ENCODE measurements at regions not wholly inside any gene's neighbourhood (a gene's known extent, or its start where the extent isn't known, plus 50 kb on each side); places are given as distances from the start of the nearest gene placed in this dataset.
"Not testable (repeated sequence)": the region's sequence is repeated elsewhere in the genome, so short reads cannot be mapped to it uniquely, and the experiment has no call there.

DNA sequence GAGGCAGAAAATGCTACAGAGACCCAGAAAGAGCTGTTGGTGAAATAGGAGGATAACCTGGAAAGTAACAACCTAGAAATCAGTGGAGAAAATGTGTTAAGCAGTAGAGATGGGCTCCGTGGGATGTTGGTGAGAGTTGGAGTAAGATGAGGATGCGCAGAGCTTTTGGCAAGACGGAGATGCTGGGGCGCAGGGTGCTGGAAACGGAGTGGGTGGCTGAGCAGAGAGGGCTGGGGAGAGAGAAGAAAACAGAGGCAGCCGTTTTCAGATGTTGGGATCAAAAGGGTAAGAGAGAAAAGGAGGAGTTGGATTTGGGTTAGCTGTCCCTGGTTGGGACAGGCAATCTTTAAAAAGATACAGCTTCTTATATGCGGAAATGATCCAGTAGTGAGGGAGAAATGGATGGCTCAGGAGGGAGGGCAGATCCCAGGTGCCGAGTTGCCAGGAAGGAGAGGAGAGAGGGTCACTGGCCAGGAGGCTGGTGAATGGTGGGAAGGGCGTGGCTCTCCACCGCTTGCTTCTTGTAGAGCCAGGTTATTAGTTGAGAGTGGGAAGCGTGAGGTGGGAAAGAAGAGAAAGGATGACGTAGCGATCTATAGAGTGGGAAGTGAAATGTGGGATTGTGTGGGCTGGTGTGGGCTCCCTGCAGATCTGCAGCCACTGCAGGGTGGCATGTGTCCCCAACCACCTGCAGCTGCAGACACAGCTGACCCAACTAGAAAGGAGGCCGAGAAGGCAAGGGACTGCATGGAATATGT is 182.2 kb upstream of the SVIL start:
- DNase-seq = no peak

DNA sequence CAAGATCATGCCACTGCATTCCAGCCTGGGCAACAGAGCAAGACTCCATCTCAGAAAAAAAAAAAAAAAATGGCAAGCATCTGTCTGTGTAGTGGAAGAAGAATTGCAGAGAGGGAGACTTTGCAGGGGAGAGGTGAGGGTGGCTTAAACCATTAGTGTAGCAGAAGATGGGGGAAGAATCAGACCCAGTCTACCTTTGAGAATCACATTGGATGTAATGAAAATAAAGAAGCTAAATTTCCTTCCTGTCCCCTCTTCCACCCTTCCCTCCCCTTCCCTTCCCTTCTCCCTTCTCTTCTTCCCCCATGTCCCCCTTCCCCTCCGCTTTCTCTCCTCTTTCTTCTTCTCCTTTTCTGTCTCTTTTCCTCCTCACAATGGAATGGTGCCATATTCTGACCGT is 180.8 kb upstream of the SVIL start:
- no peak for DNase-seq

DNA sequence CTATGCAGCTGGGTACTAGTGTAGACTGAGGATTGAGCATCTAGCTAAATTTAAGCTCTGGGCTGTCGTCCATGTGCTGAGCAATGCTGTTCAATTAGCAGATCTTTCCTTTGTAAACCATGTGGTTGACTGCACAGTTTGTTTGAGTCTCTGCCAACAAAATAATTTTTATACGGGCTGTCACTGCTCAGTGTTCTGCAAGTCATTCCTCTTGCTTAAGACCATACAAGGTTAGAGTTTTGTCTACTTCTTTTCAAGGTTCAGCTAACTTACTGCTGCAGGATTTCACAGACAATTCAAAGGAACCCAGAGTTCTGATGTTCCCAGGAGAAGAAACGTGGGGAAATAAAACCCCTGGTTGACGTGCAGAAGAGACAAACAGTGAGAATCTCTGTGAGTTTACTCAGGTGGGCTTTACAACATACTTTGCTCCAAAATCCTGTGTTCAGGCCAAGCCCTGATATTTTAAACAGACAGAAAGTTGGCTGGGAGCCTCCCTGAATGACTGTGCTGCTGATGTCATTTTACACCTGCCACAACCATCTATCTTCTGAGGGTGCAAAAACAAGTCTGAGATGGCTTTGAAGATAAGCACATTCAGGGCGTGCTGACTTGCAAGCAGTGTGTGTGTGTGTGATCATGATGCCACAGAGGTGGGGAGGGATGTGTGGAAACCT is 177.1 kb upstream of the SVIL start:
- peak; percentile 4 for DNase-seq

DNA sequence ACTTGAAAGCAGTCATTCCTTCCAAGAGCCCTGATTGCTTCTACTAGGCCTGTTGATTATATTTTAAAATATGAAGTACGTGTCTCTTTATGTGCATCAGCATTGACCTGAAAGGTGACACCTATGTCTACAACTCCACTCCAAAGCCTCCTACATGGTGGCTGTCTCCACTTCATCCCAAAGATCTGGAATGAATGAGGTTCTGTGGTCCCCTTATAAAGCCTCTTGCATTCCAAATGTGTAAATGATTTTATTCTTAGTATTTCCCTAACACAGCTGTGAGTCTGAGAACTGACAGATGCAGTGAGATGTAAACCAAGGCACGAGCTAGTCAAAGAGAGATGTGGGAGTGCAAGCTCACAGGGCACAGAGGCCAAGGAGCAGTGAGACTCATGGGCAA is 176.0 kb upstream of the SVIL start:
- DNase-seq = no peak

DNA sequence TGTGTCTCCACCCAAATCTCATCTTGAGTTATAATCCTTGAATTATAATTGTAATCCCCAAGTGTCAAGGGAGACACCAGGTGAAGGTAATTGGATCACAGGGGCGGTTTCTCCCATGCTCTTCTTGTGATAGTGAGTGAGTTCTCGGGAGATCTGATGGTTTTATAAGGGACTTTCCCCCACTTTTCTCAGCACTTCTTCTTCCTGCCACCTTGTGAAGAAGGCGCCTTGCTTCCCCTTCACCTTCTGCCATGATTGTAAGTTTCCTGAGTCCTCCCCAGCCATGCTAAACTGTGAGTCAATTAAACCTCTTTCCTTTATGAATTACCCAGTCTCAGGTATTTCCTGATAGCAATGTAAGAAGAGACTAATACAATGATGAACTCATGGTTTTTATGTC is 175.5 kb upstream of the SVIL start:
- DNase-seq = not testable (repeated sequence)

DNA sequence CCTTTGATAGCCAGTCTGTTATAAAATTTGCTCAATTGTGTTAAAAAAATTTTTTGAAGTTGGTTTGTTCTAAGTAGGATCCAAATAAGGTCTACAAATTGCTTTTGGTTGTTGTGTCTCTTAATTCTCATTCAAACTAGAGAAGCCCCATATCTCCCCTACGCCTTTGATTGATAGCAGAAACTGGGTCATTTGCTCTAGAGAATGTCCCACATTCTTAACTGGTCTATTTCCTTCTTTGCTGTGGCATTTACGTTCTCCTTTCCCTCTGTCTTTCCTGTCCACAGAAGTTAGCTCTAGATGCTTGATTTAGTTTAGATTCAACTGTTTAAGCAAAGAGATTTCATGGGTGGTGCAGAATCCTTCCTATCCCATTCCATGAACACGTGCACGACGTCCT is 174.6 kb upstream of the SVIL start:
- DNase-seq = no peak

DNA sequence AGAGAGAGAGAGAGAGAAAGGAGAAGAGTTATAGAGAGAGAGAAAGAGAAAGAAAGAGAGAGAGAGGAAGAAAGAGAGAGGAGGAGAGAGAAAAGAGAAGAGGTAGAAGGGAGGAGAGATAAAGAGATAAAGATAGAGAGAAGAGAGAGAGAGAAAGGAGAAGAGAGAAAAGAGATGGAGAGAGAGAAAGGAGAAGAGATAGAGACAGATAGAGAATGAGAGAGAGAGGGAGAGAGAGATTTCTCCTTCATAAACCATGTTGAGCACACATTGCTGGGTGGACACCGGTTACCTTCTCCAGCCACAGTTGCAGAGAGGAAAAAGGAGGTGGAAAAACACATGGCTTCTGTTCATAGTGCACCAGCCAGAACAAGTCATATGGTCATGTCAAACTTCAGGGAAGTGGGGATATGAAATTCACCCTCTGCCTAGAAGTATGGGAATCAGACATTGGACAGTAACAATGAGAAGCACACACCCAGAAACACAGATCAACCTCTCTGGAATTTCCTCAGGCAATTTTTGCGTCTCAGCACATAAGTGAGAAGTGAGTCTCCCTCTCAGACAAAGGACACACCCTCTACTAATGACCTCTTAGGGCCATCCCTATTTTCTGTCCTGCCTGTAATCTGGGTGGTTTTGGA is 172.5 kb upstream of the SVIL start:
- DNase-seq = no peak

DNA sequence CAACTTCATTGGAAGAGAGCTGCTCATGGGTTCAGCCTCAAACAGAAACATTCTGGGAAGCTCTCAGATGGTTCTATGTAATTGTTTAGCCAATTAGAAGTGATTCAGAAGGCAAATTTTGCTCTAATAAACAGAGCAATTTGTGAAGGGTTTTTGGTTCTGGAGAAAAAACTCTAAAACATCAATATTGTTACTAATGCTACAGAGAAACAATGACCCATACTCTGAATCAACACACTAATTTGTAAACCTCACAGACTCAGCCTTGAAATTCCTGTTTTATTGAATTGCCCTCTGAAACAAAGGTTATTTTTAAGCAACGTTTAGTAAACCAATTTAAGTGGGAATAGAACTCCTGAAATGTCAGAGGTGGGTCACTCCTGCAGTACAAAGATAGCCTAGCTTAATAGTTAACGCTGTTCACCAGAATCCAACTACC is 171.6 kb upstream of the SVIL start:
- DNase-seq = no peak

DNA sequence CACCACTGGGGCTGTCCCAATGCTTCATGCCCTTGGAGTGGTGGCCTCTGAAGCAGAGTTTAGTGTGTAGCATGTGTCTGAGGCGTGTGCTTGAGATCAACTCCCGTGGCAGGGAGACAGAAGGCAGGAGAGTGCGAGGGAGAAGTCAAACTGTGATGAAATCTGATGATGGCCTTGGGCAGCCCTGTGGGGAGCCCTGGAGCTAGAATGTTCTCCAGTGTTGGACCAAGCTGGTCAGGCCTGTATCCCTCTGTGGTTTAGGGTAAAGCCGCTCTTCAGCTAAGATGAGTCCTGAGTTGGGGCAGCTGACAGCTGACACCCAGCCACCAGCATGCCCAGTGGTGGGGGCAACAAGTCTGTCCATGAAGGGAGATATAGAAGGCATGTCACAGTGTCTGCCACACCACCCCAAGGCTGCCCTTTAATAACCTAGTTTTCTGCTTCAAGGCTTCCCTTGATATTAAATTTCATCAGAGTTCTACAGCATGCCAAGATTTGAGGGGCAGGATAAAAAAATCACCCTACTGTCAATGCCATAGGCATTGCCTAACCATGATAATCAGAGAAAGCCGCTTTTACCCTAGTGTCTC is 170.5 kb upstream of the SVIL start:
- DNase-seq = no peak

DNA sequence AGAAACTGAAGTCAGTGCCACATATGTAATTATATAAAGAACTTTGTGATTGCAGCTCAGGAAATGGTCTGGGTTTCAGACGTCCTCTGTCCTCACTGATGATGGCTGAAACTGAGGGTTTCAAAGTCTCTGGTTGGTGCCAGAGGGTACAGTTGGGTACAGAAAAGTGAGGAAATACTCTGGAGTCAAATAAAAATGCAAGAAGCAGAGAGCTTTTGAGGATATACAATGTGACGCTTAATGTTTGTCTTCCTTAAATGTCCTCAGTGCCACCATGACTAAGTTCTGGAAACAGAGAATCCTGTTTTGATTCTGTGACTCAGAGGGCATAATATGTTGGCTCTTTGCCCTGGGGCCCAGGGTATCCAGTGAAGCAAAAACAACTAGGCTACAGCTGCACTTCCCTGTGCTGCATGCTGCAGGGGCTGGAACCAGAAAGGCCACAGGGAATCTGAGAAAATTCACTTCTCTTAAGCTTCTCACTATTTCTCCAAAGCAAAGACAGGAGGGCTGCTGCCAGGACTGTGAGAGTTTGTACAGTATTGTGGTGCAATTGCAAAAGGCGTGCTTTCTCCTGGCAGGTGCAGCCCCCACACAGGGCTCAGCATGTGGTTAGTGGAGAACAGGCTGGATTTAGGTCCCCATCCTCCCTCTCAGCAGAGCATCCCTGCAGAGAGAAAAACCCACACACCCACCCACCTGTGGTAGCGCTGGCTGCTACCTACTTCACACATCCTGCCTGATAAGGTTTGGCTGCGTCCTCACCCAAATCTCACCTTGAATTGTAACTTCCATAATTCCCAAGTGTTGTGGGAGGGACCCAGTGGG is 169.5 kb upstream of the SVIL start:
- DNase-seq = peak; percentile 69

DNA sequence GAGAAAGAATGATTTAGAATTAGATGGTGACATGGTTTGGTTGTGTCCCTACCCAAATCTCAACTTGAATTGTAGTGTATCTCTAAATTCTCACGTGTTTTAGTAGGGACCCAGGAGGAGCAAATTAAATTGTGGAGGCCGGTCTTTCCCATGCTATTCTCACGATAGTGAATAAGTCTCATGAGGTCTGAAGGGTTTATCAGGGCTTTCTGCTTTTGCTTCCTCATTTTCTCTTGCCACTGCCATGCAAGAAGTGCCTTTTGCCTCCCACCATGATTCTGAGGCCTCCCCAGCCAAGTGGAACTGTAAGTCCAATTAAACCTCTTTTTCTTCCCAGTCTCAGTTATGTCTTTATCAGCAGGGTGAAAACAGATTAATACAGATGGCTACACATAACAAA is 167.4 kb upstream of the SVIL start:
- DNase-seq = no peak

DNA sequence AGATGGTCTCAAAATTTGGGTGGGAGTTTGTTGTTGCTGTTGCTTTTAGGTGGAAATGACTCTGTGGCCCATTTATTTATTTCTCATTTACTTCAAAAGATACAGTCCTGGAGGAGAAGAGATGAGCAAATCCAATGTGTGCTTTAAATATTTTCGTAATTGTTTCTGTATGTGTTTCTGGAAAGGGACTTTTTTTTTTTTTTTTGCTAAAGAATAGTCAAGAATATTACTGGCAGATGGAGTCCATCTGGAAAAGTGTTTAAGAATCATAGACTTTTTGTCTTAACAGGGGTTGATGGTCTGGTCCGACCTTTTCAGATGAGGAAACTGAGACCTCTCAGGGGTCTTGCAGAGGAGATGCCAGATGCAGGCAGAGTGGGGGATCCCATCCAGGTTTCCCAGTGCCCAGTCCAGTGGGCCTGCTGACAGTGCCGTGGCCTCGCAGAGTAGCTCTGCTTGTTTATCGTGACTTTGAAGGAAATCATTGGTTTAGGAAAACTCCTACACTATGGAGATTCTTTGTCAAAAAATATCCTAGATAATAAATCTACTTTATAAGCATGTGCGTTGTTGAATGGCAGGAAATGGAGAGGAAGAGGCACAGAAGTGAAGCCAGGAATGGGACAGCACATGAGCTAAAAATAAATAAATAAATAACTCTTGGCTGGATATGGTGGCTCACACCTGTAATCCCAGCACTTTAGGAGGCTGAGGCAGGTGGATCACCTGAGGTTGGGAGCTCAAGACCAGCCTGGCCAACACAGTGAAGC is 164.3 kb upstream of the SVIL start:
- no peak for DNase-seq

DNA sequence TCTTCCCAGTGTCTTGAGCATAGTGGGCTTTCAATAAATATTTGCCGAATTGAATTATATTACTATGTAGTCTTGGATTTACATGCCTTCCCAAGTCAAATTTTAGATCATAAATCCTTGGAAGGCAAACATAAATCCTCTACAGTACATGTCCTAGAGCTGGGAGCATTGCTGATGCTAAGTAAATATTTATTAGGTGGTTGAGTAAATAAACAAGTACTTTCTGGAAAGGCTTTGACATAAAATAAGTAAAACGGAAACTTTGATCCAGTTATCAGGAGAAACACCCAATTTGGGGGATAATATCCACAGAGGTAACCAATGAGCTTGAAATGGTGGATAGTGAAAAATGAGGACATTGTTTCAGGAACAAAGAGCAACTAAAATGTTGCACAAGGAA is 162.8 kb upstream of the SVIL start:
- DNase-seq = no peak

DNA sequence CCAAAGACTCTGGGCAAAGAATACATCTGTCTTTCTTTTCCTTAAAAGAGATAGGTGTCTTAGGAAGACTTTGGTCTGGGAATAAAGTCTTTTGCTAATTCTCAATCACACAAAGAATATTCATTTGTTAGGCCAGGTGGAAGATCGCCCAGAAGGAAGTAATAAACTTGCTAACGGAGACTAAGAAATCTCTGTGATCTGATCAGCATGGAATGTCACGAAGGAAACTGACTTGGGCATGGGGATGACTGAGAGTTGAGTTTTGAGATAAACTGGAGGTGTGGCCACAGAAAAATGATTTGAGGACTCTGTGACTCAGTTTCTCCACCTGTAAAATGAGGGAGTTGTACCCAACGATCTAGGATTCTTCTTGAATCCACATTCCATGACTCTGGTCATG is 161.1 kb upstream of the SVIL start:
- no peak for DNase-seq

DNA sequence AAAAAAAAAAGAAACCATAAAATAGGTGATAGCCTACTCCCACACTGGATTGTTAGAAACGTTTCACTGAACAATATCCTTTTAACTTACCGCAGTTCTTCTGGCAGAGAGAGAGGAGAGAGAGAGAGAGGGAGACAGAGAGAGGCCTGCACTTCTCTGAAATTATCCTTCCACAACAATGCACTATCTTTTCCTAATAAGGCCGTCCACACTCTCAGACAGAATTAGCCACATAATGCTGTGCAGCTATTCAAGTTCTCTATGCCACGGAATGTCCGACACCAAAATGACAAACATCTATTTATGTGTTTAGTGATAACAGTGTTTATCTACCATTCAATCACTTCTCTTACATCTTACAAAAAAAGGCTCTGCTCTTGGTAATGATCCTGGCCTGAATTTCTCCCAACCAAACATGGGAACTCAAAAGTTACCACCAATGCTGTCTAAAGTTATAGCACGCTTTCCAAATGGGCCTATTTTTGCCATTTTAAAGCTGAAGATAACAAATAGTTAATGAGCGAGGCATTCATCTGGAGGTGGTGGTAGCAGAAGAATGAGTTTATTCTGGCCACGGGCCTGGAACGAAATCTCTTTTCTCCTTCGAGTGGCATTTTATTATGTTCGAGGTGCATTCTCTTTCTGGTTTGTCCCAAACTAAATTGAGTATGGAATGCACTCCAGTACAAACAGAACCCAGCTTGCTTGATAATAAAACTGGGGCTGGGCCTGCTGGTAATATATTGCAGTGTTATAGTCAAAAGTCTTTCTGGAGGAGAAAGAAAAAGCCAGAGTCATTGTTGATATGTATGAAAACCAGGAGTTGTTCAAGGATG is 160.2 kb upstream of the SVIL start:
- DNase-seq = no peak

DNA sequence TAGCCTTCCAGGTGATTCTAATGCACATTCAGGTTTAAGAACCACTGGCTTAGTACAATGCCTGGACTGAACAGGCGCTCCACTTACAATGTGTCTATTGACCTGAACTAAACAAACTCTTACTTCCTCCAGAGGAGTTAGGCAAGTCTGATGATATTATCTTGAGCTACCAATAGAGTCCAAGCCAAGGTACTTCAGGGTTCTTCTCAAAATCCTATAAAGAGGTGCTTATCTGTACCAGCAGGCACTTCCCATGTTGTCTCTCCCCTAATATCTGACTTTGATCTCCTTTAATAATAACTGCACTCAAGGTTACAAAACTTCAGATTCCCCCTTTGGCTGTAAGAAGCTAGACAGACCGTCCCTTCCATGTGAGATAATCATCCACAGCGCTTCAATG is 157.0 kb upstream of the SVIL start:
- DNase-seq = no peak

DNA sequence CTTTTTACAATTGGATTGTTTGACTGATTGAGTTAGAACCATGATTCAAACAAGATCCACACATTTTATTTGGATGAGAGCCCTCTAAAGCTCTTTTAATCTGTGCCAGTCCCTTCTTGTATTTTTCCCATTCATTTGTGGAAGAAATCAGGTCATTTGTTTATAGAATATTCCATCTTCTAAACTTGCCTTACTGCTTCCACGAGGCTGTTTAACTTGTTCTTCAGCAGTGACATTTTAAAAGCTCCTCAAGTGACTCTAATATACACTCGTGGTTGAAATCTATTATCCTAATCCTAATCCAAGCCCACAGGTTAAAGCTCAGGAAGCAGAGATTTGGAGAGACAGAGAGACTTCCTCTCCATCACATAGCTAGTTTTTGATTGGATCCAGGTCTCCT is 155.4 kb upstream of the SVIL start:
- no peak for DNase-seq

DNA sequence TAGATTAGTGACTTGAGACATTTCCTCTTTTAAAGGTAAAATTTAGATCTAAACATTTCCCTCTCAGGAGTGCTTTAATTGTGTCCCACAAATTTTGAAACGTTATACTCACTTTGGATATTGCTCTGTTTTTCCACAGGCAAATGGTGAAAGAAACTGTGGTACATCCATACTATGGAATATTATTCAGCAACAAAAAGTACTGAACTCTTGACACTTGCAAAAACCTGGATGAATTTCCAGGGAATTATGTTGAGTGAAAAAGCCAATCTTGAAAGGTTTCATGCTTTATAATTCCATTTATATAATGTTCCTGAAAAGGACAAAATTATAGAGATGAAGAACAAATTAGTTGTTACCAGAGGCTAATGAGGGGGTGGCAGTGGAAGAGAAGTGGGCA is 153.3 kb upstream of the SVIL start:
- no peak for DNase-seq

DNA sequence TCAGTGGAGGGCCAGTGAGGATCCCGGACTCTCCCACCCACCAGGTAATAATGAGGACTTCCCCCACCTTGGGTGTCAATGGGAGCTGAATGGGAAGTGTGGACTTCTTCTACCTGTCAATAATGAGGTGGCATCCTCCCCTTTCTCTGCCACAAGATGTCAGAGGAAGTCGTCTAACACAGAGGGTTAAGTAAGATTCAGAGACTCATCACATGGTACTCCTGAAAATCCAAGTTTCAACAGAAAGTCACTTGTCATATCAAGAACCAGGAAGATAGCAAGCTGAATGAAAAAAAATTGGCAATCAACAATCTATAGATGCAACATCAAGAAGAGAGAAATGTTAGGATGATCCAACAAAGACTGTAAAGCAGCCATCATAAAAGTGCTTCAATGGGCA is 150.9 kb upstream of the SVIL start:
- DNase-seq = no peak

DNA sequence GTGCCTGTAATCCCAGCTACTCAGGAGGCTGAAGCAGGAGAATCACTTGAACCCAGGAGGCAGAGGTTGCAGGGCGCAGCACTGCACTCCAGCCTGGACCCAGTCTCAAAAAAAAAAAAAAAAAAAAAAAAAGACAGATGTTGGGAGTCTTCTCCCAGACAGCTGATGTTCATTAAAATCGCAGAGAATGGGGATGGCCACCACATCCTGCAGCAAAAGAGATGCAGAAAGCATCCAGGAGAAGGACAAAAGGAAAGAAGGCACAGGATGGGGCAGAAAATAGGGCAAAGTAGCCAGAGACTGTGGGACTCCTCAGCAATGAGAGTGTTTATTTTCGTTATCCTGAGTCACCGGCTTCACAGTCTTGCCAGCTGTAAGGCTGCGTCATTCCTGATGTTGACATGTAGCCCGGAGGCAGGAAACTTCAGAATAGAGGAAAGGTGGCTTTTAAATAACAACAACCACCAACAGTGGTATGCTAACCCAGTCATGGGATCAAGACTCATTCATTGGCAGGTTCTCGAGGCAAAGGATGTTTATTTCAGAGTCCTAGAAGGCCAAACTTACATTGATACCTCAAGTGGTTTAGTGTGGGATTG is 149.5 kb upstream of the SVIL start:
- DNase-seq = no peak
